ENCODE measurements at regions not wholly inside any gene's neighbourhood (a gene's known extent, or its start where the extent isn't known, plus 50 kb on each side); places are given as distances from the start of the nearest gene placed in this dataset.

DNA sequence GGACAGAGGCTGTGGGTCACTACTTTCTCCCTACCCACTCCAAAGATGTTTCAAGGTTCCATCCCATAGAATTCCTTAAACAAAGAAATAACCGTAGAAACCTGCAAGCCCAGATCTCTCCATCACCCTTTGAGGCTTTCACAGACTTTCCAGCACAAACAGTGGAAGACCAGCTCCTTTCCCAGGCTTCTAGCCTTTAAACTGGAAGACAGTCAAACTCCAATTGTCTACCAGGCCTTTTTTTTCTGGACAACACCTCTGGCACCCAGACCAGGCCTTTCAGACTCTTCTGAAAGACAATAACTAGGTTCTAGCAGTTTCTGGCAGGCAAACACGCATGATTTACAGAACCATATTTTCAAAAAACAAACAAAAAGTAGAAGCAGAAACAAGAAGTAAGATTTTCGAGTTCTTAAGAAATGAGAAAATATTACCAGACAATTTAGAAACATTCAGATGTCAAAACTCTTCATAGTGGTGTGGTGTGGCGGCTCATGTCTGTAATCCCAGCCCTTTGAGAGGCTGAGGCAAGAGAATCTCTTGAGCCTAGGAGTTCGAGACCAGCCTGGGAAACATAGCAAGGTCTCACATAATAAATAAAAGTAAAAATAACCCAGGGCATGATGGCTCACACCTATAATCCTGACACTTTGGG, 73.0 kb upstream of the EPCAM start:
- TF ChIP-seq, protein P1, sequence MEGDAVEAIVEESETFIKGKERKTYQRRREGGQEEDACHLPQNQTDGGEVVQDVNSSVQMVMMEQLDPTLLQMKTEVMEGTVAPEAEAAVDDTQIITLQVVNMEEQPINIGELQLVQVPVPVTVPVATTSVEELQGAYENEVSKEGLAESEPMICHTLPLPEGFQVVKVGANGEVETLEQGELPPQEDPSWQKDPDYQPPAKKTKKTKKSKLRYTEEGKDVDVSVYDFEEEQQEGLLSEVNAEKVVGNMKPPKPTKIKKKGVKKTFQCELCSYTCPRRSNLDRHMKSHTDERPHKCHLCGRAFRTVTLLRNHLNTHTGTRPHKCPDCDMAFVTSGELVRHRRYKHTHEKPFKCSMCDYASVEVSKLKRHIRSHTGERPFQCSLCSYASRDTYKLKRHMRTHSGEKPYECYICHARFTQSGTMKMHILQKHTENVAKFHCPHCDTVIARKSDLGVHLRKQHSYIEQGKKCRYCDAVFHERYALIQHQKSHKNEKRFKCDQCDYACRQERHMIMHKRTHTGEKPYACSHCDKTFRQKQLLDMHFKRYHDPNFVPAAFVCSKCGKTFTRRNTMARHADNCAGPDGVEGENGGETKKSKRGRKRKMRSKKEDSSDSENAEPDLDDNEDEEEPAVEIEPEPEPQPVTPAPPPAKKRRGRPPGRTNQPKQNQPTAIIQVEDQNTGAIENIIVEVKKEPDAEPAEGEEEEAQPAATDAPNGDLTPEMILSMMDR (conservative IDR thresholded peaks at IDR 0.05; ENCODE audit: low read length): no peak
- TF ChIP-seq EZH2phosphoT487 (IDR thresholded peaks at IDR 0.05; ENCODE audit: borderline replicate concordance): no peak
